ENCODE measurements at regions not wholly inside any gene's neighbourhood (a gene's known extent, or its start where the extent isn't known, plus 50 kb on each side); places are given as distances from the start of the nearest gene placed in this dataset.

DNA sequence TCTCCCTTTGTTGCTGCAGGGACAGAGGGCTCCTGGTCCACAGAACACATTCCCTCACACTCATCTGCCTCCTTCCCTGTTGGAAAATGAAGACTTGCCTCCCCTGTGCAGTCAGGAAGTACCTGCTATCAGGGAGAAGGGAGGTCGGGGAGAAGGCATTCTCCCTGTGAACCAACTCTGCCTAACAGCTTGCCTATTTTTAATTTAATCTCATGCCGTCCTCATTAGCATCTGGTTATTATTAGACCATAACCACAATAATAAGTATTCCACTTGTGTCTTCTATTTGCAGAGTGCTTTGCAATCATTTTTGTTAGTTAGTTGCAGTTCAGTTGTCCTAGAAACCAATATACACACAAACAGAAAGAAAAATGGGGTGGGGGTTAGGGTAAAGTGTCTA is 232.6 kb upstream of the SKOR2 start:
- DNase-seq (ENCODE audit: low read depth in 3 of 3), result no peak

DNA sequence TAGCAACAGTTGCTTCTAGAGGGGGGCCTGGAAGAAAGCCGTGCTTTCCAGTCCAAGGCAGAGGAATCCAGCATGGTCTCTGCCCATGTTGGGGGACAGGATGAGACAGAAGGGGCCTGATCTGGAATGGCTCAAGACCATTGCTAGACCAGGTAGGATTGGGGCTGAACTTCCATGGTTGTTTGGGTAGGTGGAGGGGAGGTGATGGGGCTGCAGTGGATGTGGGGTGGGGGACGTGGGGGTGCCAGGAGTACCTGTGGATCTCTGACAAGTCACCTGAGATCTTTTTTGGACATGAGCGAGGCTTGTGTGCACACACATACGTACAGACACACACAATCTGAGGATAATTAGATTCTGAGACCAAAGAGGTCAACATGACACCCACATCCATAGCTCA is 228.7 kb upstream of the SKOR2 start:
- DNase-seq (ENCODE audit: low read depth in 3 of 3), result no peak

DNA sequence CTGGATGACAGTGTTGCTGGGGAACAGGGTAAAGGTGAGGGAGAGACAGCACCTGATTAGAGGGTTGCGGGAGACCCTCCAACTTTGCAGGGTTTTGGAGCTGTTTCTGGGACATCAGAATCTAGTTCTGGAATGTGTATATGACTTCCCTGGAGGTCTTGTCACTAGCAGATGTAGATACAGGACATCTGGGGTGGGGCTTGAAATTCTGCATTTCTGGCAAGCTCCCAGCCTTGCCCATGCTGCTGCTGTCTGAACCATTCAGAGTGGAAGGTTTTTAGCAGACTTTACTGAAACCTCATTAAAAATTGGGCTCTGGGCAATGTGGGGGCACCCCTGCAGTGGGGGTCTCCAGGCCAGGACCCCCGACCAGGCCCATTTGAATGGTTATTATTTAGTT is 220.3 kb upstream of the SKOR2 start:
- no peak for DNase-seq (ENCODE audit: low read depth in 3 of 3)

DNA sequence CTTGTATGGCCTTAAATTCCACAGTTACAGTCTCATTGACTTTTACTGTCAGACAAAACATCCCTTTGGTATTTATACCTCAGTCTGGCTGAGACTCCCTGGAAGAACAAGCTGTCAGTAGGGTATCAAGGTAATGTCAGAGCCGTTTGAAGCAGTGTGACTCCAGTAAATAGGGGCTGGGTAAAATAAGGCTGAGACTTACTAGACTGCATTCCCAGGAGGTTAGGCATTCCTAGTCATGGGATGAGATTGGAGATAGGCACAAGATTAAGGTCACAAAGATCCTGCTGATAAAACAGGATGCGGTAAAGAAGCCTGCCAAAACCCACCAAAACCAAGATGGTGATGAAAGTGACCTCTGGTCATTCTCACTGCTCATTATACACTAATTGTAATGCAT is 219.5 kb upstream of the SKOR2 start:
- DNase-seq (ENCODE audit: low read depth in 3 of 3), result no peak

DNA sequence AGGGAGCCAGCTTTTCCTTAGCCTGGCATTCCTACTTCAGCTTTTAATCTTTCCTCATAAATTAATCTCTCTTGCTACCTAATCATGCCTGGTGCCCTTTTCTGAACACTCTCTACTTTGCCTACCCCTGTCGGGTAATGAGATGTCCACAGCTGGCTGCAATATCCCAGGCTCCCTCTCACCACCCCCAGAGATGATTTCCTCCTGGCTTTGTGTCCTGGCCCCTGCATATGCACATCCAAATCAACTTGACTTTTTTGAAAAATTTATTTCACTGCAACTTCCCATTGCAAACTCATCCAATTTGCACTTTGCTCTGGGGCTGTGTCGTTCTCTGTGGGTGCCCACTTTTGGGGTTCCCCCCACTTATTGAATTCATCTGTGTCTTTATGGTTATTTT is 218.1 kb upstream of the SKOR2 start:
- no peak for DNase-seq (ENCODE audit: low read depth in 3 of 3)

DNA sequence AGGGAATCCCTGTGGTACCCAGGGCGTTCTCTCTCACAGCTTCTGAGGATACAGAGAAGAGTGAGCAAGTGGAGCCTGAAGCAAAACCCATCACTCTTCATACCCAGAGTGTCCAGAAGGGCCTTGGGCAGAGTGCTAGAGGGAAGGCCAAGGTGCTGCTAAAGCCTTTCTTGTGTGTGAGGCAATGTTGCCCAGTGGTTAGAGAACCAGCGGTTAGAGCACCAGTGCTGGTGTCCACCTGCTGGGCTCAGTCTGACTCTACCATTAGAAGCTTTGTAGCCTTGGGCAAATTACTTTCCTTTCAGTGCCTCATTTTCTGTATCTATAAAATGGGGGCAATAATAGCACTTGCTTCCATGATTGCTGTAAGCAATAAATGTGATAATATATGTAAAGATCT is 210.5 kb upstream of the SKOR2 start:
- no peak for DNase-seq (ENCODE audit: low read depth in 3 of 3)

DNA sequence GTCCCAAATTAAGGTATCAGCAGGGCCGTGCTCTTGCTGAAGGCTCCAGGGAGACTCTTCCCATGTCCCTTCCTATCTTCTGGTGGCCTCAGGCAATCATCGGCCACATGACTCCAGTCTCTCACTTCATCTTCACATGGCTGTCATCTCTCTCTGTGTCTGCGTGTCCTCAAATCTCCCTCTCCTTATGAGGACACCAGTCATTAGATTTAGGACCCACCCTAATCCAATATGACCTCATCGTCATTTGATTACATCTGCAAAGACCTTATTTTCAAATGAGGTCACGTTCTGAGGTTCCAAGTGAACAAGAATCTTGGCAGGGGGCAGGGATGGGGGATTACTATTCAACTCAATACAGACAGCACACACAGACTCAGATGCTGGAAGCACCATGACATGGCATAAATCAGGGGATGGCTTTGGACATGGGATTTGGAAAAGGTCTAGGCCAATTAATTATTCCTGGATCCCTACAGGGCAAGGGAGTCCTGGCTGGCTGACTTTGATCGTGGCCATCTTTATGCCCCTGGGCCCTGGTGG is 210.0 kb upstream of the SKOR2 start:
- DNase-seq (ENCODE audit: low read depth in 3 of 3), result no peak

DNA sequence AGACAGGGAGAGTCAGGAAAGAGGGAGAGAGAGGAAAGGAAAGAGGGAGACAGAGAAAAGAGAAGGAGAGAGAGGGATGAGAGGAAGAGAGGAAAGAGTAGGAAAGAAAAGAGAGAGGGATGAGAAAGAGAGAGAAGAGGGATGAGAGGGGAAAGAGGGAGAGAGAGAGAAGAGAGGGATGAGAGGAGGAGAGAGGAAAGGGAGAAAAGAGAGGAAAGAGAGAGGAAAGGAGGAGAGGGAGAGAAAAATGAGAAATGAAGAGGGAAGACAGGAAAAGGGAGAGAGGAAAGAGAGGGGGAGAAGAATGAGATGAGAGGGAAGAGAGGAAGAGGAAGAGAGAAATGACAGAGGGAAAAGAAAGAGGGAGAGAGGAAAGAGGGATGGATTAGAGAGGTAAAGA is 207.0 kb upstream of the SKOR2 start:
- no peak for DNase-seq (ENCODE audit: low read depth in 3 of 3)

DNA sequence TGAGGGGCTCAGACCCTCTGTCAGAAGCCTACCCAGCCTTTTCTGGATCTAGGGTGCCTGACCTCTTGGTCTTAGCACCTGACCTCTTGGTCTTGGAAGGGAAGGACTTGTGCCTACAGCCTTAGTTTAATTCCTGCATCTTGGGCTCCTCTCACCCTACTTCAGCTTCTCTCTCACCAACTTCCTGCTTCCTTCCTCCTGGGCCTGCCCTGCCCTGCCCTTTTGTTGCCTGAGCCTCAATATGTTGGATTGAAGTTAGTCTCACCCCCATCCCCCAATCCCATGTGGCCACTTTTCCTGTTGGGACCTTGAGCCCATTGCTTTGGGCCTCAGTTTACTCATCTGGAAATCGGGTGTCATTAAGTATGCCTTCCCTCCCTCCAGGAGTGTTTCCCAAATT is 206.2 kb upstream of the SKOR2 start:
- no peak for DNase-seq (ENCODE audit: low read depth in 3 of 3)

DNA sequence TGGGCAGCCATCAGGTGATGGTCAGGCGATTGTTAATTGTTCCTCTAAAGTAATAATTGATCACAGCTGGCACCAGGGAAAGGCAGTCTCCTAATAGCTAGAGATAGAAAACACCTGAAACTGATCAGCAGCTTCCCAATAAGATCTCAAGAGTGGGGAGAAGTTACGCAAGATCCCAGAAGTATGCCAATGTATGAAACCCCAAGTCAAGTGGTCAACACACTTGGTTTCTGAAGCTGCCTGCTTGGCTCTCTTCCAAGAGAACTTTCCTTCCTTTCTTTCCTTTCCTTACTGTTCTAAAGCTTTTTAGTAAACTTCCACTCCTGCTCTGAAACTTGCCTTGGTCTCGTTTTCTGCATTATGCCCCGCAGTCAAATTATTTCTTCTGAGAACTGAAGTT is 201.6 kb upstream of the SKOR2 start:
- DNase-seq (ENCODE audit: low read depth in 3 of 3), result no peak

DNA sequence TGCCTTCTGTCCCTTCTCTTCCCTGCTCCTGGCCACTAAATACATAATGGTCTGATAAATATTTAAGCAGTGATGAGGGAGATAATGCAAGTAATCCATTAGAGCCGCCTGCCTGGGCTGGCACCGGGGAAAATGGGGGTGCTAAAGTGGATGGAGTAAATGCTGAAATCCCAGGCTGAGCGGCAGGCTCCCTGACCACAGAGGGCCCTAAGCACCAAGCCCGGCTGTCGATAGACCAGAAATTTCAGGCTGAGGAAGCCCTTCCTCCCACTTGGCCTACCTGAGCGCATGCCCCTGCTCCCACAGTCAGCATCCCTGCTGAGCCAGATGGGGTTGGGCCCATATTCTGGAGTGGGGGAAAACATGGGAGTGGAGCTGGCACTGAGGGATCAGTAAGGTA is 197.5 kb upstream of the SKOR2 start:
- no peak for DNase-seq (ENCODE audit: low read depth in 3 of 3)

DNA sequence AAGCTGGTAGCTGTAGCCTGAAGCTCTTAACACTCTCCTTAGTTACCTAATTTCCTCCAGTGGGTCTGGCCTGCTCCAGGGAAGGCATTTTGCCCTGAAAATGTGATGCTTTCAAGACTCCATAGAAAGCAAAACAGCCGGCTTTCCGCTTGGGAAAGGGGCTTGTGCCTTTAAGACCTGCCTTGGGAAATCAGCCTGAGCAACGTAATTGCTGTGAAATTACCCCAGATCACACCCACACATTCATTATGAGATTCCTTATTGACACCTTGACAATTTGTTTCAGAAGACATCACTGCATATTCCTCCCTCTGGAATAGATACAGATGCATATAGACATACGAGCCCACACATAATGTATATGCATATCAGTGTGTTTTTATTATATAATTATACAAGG is 190.5 kb upstream of the SKOR2 start:
- no peak for DNase-seq (ENCODE audit: low read depth in 3 of 3)

DNA sequence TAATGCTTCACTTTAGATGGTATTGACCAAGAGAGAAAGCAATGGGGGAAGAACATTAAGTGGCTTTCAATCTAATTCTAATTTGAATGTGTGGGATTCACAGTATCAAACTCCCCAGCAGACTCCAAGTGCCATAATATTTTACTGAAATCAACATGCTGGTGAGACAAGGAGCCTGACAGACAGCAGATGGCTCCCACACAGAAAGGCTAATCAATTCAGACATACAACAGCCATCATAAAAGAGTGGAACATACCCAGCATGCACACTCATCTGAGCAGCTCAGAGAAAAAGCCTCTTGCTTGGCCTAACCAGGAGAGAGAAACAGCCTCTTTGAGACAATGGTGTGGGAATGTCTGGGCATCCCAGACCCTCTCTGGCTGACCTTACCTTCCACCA is 186.5 kb upstream of the SKOR2 start:
- DNase-seq (ENCODE audit: low read depth in 3 of 3), result no peak

DNA sequence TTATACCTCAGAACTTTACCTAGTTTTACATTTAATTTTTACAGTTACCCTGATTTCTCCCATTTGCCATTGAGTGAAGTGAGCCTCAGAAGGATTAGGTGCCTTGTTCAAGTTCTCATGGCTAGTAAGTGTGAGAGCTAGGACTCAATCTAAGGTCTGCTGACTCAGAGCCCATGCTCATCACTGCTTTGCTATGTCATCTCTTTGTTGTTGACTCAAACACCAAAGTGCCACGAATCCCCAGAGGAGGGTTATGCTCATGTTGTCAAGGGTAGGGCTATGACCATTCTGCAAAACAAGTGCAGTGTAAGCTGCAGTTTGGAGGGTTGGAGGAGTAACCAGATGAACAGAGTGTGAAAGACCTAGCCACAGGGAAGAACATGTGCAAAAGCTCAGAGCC is 185.4 kb upstream of the SKOR2 start:
- no peak for DNase-seq (ENCODE audit: low read depth in 3 of 3)

DNA sequence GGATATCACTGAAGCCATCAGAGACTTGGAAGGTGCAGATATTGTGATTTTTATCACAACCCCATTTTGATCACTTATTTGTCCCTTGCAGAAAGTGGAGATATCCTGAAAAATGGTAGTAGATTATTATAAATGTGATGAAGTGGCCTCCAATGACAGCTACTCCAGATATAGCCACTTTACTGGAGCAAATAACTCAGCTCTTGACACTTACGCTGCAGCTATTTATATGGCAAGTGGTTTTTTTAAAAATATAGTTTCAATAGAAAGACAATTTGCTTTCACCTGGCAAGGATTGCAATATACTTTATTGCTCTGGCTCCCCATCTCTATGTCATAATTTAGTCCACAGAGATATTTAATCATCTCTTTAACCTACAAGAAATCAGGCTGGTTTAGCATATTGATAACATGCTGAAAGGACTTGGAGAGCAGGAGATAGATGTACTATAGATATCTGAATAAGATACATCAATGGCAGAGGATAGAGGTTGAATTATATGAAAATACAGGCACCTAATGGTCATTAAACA is 182.8 kb upstream of the SKOR2 start:
- DNase-seq (ENCODE audit: low read depth in 3 of 3), result no peak

DNA sequence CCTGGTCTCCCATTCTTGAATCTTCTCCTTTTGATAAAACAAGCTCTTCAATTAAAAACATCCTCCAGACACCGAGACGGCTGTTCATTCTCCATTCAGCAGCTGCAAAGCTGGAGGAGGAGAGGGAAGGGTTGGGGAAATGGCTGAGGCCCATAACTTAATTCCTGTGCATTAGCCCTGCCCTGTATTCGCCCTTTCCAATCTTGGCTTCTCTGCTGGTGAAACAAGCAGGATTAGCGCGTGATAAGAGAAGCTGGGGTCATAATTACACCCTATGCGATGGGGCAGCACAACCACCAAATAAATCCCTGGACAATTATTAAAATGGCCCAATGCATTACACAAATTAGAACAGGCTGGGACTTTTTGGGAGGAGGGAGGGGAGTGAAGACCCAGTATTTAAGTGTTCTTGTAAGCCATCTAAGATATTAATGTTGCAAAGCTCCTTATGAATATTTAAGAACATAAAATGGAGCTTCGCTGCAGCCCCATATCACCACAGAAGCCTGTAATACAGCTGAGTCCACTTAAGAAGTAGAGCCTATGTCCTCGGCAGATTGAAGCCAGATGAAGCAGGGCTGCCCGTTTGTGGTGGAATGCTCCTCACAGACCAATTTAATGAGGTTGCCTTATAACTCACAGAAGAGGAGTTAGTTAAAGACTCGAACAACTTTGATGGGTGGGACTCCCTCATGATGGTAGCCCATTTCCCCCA is 176.6 kb upstream of the SKOR2 start:
- DNase-seq (ENCODE audit: low read depth in 3 of 3), result no peak

DNA sequence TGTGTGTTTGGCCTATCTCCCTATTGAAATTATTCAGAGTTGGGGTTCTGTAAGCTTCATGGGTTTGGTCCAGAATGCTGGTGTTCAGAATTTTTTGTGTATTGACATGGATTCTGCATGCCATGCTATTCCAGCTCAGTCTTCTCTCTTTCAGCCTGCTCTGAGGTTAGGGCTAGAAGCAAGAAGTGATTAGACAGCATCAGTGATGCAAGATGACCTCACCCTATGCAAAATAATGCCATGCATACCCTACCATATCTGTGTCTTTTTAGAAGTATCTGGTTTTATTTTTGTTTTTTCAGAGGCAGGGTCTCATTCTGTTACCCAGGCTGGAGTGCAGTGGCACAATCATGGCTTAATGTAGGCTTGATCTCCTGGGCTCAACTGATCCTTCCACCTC is 175.6 kb upstream of the SKOR2 start:
- no peak for DNase-seq (ENCODE audit: low read depth in 3 of 3)

DNA sequence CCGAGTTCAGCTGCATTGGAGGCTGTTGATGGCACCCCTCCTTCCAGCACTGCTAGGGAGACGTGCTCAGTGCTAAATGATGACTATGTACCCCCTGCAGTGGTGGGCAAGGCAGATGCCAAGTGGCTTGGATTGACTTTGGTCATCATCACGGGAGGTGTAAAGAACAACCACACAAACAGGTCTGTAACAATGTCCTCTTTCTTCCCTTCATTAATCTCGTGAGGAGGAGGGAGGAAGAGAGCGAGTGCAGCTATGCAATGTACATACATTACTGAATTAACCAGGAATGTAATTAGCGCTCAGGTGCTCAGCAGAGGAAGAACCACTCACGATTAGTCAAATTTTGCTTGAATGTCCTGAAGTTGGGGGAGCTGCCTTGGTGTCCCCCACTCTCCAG is 173.9 kb upstream of the SKOR2 start:
- DNase-seq (ENCODE audit: low read depth in 3 of 3), result no peak

DNA sequence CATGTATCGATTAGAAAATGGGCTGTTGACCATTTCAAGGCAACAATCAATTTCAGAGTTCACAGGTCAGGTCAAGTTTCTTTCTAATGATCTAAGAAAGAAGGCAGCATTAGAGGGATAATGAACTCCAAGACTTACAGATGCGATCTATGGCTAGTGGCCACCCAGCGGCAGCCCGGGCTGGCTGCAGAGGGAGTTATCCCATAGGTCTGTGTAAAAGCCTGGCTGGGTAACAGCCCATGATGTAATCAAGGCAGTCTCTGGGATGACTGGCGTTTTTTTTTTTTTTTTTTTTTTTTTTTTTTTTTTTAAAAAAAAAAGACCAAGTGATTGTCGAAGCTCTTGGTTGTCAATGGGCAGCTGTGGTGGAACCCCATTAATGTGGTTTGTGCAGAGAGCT is 171.1 kb upstream of the SKOR2 start:
- no peak for DNase-seq (ENCODE audit: low read depth in 3 of 3)

DNA sequence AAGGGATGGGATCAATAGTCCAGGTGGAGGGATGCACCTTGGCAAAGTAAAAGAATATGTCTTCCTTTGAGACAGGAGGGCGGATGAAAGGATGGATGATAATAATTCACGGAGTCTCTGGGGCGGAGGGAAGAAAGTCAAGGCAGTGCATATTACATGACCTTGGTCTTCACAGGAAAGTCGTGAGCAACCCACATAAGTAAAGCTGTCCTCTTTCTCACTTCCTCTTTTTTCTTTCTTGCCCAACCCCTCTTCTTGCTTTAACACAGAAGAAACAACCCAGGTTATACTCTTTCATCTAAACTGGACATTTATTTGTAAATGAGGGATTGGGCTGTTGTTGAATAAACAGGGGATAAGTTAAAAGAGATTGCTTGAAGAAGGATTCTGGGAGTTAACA is 168.7 kb upstream of the SKOR2 start:
- DNase-seq (ENCODE audit: low read depth in 3 of 3), result no peak

DNA sequence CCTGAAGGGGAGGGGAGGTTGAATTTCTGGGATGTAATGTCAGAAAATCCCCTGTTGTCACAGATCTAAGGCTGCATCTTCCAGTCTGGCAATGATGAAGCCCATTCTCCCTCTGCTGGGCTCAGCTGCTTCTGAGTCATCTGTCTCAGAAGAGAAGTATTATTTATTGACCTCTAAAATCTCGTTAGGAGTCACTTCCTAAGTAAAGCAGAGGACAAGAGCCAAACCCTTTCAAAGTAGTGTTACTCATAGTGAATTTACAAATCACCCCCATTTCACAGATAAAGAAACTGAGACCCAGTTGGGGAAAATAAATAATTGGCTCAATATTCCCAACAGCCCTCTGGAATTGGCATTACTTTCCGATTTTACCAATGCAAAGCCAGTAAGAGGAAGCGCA is 167.3 kb upstream of the SKOR2 start:
- DNase-seq (ENCODE audit: low read depth in 3 of 3), result no peak

DNA sequence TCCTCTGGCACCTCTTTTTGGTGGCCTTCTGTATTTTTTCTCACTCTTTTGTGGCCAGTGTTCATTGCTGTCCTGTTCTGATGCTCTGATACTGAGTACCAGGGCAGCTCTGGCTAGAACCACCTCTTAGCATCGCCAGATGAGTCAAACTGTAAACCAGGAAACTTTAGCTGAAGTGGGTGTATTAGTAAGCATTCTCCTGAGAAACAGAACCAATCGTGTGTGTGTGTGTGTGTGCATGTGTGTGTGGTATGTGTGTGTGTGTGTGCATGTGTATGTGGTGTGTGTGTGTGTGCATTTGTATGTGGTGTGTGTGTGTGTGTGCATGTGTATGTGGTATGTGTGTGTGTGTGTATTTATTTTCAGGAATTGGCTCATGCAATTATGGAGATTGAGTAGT is 166.3 kb upstream of the SKOR2 start:
- DNase-seq (ENCODE audit: low read depth in 3 of 3), result no peak

DNA sequence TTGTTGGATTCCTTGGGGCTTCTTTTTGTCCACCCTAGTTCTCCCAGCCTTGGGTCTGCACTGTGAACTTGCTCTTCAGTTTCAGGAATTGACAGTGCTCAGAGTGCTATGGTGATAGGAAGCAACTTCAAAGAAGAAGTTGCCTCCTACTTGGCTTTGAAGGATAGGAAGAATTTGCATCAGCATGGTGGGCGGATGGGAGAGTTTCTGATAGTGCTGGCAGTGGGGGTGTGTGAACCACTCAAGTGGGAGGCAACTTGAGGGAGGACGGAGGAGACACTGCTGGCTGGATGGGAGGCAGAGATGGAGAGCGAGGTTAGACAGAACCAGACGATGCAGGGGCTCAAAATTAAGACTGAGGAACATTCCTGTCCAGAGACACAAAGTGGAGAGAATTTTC is 164.4 kb upstream of the SKOR2 start:
- no peak for DNase-seq (ENCODE audit: low read depth in 3 of 3)

DNA sequence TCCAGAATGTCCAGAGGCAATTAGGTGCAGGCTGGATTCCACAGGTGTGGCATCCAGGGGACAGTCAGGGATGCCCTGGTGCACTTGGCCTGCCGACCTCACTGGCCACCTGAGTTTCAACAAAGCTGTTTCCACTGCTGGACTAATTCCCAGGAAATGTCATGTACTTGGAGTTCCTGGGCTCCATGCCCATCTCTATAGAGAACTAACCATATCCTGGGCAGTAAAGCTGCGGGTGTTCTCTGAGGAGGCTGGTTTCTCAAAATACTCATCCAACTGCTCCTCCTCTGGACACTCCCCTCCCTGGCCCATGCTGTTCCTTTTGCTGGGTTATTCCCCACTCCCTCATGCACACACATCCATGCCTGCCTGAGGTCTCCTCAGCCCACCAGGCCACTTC is 161.9 kb upstream of the SKOR2 start:
- DNase-seq (ENCODE audit: low read depth in 3 of 3), result no peak
